Adrenal gland (tissue), 9 donors: ENCODE measurements at regions not wholly inside any gene's neighbourhood (a gene's known extent, or its start where the extent isn't known, plus 50 kb on each side); places are given as distances from the start of the nearest gene placed in this dataset.
"Not testable (repeated sequence)": the region's sequence is repeated elsewhere in the genome, so short reads cannot be mapped to it uniquely, and the experiment has no call there.

Experiments
- DNase-seq, 7 donors: peaks; one replicate each; pipeline ENCODE4 v3.0.0-alpha.2; 2019 to 2020
- H3K27ac ChIP-seq, 5 donors: fragments of 200-600 bp; sonication (generic) in 4 of 5; 1 replicate in 3 of 5; 2 replicates in 2 of 5; pipeline versions ENCODE4 v1.5.1 to v1.8.0; 2016 to 2020; ENCODE audit warnings: mild to moderate bottlenecking in 1 of 5
- H3K27me3 ChIP-seq: fragments of 200-600 bp; 2 replicates; pipeline ENCODE4 v1.8.0; 2021
- H3K36me3 ChIP-seq, 2 donors: fragments of 200-600 bp; replicated peaks in 1 of 2; 1 replicate in 1 of 2; 2 replicates in 1 of 2; pipeline versions ENCODE4 v1.5.1 to v1.8.0; 2018 to 2022
- H3K4me1 ChIP-seq, 2 donors: fragments of 200-600 bp; replicated peaks in 1 of 2; 1 replicate in 1 of 2; 2 replicates in 1 of 2; pipeline versions ENCODE4 v1.5.1 to v1.8.0; 2018 to 2021
- H3K4me3 ChIP-seq, 4 donors: fragments of 200-600 bp; sonication (generic) in 3 of 4; one replicate each; pipeline ENCODE4 v1.5.1; 2016 to 2018
- H3K9me3 ChIP-seq, 3 donors: fragments of 200-600 bp; sonication (generic) in 1 of 3; replicated peaks in 1 of 3; 1 replicate in 2 of 3; 2 replicates in 1 of 3; pipeline versions ENCODE4 v1.5.1 to v1.8.0; 2016 to 2021
- POLR2A ChIP-seq, 2 donors: fragments of 450-650 bp; IDR thresholded peaks; one replicate each; pipeline ENCODE4 v1.6.1; 2017; ENCODE audit warnings: antibody characterized with exemption in 2 of 2, mild to moderate bottlenecking in 2 of 2, moderate library complexity in 1 of 2
- WGBS, 4 donors: extraction: QIAGEN DNeasy Blood & Tissue Kit in 2 of 4; methylation state at CpG; one replicate each; pipeline versions ENCODE4 v1.1.5 to v1.1.7; 2013 to 2017; 5-methylcytosine and 5-hydroxymethylcytosine counted together
- intact Hi-C, 2 donors: fragments of 100-400 bp; cut with DNase I; formaldehyde crosslinking; loops; one replicate each; pipeline versions ENCODE4 v1.14.1 to v1.15.0; 2022 to 2023
- TF ChIP-seq, protein P1 (sequence below), 6 experiments: fragments of 450-650 bp in 4 of 6; fragments of 200-600 bp in 2 of 6; sonication (generic) in 1 of 6; IDR thresholded peaks; 1 replicate in 5 of 6; 2 replicates in 1 of 6; pipeline versions ENCODE4 v1.5.1 to v1.8.0; 2016 to 2021; ENCODE audit warnings: antibody characterized with exemption in 6 of 6, mild to moderate bottlenecking in 2 of 6, moderate library complexity in 1 of 6
- donor health status: healthy with polysubstance abuse.
- donor health status: Bipolar disorder and iron deficiency.
- donor health status: DM: yes; HTN: yes; CAD: no.
- donor health status: DM: no; HTN: no; CAD: no.
- donor health status: DM: no; HTN: no; CAD: no.

DNA sequence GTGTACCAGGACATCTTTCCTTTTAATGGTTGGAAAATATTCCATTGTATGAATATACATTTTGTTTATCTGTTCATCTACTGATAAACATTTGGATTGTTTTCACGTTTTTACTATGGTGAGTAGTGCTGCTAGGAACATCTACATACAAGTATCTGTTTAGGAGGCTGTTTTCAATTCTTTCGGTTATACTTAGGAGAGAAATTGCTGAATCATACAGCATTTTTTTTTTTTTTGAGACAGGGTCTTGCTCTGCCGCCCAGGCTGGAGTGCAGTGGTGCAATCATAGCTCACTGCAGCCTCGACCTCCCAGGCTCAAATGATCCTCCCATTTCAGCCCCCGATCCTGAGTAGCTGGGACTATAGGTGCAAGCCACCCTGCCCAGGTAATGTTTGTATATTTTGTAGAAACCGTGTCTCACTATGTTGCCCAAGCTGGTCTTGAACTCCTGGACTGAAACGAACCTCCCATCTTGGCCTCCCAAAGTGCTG lies 122.9 kb downstream of the CRLF3 start:
- Histone ChIP-seq H3K4me3 (no peak overlapping the region), H3K27ac (no peak overlapping the region), H3K9me3 (no peaks in the 10 kb centered on the region), H3K27me3 (peaks cover 5% of the 10 kb centered on the region), H3K4me1 (no peaks in the 10 kb centered on the region), H3K36me3 (no peaks in the 10 kb centered on the region)
- intact Hi-C loops = no loop called here
- TF ChIP-seq, protein P1, sequence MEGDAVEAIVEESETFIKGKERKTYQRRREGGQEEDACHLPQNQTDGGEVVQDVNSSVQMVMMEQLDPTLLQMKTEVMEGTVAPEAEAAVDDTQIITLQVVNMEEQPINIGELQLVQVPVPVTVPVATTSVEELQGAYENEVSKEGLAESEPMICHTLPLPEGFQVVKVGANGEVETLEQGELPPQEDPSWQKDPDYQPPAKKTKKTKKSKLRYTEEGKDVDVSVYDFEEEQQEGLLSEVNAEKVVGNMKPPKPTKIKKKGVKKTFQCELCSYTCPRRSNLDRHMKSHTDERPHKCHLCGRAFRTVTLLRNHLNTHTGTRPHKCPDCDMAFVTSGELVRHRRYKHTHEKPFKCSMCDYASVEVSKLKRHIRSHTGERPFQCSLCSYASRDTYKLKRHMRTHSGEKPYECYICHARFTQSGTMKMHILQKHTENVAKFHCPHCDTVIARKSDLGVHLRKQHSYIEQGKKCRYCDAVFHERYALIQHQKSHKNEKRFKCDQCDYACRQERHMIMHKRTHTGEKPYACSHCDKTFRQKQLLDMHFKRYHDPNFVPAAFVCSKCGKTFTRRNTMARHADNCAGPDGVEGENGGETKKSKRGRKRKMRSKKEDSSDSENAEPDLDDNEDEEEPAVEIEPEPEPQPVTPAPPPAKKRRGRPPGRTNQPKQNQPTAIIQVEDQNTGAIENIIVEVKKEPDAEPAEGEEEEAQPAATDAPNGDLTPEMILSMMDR (IDR thresholded peaks at IDR 0.05) = no peak
- TF ChIP-seq POLR2A (IDR thresholded peaks at IDR 0.05) = no peak
- DNase-seq = no peak
- 54 to 68% (median 61%) methylated on average over 7 of the region's 7 CpGs for WGBS, 4 donors

DNA sequence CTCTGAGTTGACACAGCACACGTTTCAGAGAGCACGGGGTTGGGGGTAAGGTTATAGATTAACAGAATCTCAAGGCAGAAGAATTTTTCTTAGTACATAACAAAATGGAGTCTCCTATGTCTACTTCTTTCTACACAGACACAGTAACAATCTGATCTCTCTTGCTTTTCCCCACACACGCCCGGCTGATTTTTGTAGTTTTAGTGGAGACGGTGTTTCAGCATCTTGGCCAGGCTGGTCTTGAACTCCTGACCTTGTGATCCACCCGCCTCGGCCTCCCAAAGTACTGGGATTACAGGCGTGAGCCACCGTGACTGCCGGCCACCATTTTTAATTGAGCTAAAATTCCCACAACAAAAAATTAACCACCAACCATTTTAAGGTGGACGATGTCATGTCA lies 123.7 kb downstream of the CRLF3 start:
- 38 to 55% (median 54%) methylated on average over 9 of the region's 11 CpGs for WGBS, 4 donors
- H3K27ac ChIP-seq, H3K4me3 ChIP-seq, H3K4me1 ChIP-seq, H3K36me3 ChIP-seq, H3K9me3 ChIP-seq, DNase-seq, H3K27me3 ChIP-seq, intact Hi-C loops: not testable (repeated sequence)

DNA sequence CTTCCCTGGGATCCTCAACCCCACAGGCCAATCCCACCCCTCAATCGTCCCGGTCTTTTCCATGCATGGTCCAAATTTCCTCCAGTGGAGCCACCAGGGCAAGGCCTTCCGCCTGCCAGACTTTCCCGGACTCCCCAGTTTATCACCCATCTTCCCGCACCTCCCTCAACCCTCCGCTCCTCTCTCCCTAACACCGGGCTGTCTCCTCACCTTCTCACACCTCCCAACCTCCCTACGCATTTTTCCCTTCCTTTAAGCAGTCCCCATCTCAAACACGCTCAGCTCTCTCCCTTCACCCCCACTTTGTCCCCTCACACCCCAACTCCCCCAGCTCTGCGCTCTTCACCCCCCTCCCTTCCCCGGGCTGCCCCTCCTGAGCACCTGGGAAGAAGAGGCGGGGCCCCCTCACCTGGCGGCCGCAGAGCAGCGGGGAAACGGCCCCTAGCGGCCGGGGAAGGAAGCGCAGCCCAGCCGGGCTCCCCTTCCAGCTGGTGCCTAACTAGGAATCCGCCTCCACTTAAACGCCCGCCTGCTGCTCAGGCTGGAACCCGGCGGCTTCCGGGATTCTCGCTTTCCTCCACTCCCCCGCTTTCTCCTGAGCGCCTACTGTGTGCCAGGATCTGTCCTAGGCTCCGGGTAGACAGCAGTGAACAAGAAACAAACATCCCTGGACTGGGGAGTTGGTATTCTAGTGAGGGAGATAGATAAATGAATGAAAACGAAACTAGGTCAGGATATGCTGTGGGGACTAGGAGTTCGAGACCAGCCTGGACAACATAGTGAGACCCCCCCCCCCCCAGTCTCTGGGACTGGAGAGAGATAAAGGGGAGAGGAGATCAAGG lies 126.7 kb downstream of the CRLF3 start:
- H3K27me3 ChIP-seq, H3K9me3 ChIP-seq, H3K27ac ChIP-seq, H3K4me1 ChIP-seq, intact Hi-C loops, H3K36me3 ChIP-seq: not testable (repeated sequence)
- TF ChIP-seq, protein P1 (IDR thresholded peaks at IDR 0.05) = peak; percentile 69 to 91 (median 83)
- peak; percentile 45 to 78 (median 56) for DNase-seq
- peak overlapping the region in 1 of 4 donors; percentile 39 for H3K4me3 ChIP-seq
- 4 to 8% (median 6%) methylated on average over 20 to 32 of the region's 32 CpGs for WGBS, 4 donors

DNA sequence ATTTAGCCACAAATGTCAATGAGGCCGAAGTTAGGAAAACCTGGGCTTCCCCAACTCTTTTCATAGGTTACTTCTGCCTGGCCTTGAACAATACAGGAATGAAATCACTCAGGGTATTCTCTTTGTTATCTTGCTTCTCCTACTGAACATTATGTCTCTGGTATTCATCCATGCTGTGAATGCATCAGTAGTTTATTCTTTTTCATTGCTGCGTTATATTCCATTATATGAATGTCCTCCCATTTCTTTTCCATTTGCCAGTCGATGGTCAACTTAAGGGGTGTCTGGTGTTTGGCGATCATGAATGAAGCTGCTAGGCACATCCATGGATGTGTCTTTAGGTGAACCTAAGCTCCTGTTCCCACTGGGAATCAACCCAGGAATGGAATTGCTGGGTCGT lies 128.3 kb downstream of the CRLF3 start:
- Histone ChIP-seq H3K4me3 (no peak overlapping the region), H3K27me3 (no peaks in the 10 kb centered on the region), H3K4me1 (no peaks in the 10 kb centered on the region), H3K9me3 (no peaks in the 10 kb centered on the region), H3K27ac (no peak overlapping the region), H3K36me3 (no peaks in the 10 kb centered on the region)
- TF ChIP-seq POLR2A (IDR thresholded peaks at IDR 0.05) = no peak
- TF ChIP-seq, protein P1 (IDR thresholded peaks at IDR 0.05) = no peak
- intact Hi-C loops = no loop called here
- 88 to 93% (median 92%) methylated on average over 5 of the region's 5 CpGs for WGBS, 4 donors
- DNase-seq = no peak

DNA sequence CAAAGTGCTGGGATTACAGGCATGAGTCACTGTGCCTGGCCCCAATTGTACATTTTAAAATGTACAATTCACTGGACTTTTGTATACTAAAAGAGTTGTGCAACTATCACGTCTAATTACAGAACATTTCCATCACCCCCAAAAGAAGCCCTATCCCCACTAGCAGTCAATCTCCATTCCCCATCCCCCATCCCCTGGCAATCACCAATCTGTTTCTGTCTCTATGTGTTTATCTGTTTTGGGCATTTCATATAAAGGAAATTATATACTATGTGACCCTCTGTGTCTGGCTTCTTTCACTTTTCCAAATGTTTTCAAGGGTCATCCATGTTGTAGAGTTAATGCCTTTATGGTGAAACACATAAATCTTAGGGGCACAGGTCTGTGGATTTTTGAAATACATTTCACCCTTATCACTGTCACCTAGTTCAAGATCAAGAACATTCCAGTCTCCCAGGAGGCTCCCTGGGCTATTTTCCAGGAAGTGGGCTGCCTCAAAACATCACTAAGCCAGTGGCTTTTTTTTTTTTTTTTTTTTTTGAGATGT lies 129.2 kb downstream of the CRLF3 start:
- DNase-seq, H3K27me3 ChIP-seq, intact Hi-C loops, H3K4me1 ChIP-seq, H3K9me3 ChIP-seq, H3K36me3 ChIP-seq, H3K27ac ChIP-seq, H3K4me3 ChIP-seq: not testable (repeated sequence)
- WGBS, 4 donors = 35 to 50% (median 43%) methylated on average over 1 of the region's 1 CpG
